Body of pancreas (tissue), 4 donors: ENCODE measurements at regions not wholly inside any gene's neighbourhood (a gene's known extent, or its start where the extent isn't known, plus 50 kb on each side); places are given as distances from the start of the nearest gene placed in this dataset.

Experiments
- CTCF ChIP-seq, 7 experiments: fragments of 450-650 bp in 4 of 7; fragments of 200-600 bp in 3 of 7; sonication (generic) in 3 of 7; IDR thresholded peaks; one replicate each; pipeline ENCODE4 v1.5.1; 2016 to 2019; ENCODE audit warnings: antibody characterized with exemption in 7 of 7
- POLR2A ChIP-seq, 3 donors: fragments of 450-650 bp; IDR thresholded peaks; one replicate each; pipeline ENCODE4 v1.6.1; 2016; ENCODE audit warnings: antibody characterized with exemption in 3 of 3, mild to moderate bottlenecking in 2 of 3

- TF ChIP-seq CTCF (IDR thresholded peaks at IDR 0.05) (no peak), POLR2A (IDR thresholded peaks at IDR 0.05) (no peak)
Observed at GRCh38 chr13:80677227-80677626, 336.3 kb upstream of the SPRY2 start.
